Neutrophil (primary cell): ENCODE measurements at regions not wholly inside any gene's neighbourhood (a gene's known extent, or its start where the extent isn't known, plus 50 kb on each side); places are given as distances from the start of the nearest gene placed in this dataset.

Source experiments
- H3K27ac ChIP-seq: fragments of 200-600 bp; sonication (generic); 2 replicates; pipeline ENCODE4 v1.5.1; 2016; ENCODE audit warnings: mild to moderate bottlenecking, moderate library complexity
- H3K27me3 ChIP-seq: fragments of 200-600 bp; sonication (generic); 2 replicates; pipeline ENCODE4 v1.6.0; 2016; ENCODE audit warnings: mild to moderate bottlenecking
- H3K36me3 ChIP-seq: fragments of 200-600 bp; sonication (generic); 2 replicates; pipeline ENCODE4 v1.5.1; 2017
- H3K4me1 ChIP-seq, 2 experiments: fragments of 200-600 bp in 1 of 2; sonication (generic) in 1 of 2; 1 replicate in 1 of 2; 2 replicates in 1 of 2; pipeline versions ENCODE4 v1.5.1 to v1.6.1; 2013 to 2016; ENCODE audit warnings: low read depth in 1 of 2, low read length in 1 of 2, mild to moderate bottlenecking in 1 of 2, moderate library complexity in 1 of 2; ENCODE audit not compliant: control insufficient read depth in 1 of 2, insufficient read depth in 1 of 2
- H3K4me3 ChIP-seq, 2 experiments: fragments of 200-600 bp in 1 of 2; sonication (generic) in 1 of 2; 1 replicate in 1 of 2; 2 replicates in 1 of 2; pipeline ENCODE4 v1.5.1; 2013 to 2016; ENCODE audit warnings: low read depth in 1 of 2, low read length in 1 of 2, mild to moderate bottlenecking in 1 of 2, moderate library complexity in 1 of 2
- H3K9me3 ChIP-seq: fragments of 200-600 bp; sonication (generic); 2 replicates; pipeline ENCODE4 v1.5.1; 2016
- CTCF ChIP-seq: fragments of 200-600 bp; sonication (generic); IDR thresholded peaks from 2 replicates; pipeline ENCODE4 v1.5.1; 2016; ENCODE audit warnings: antibody characterized with exemption

- TF ChIP-seq CTCF = no peak
- Histone ChIP-seq H3K4me3 (no peak overlapping the region), H3K4me1 (no peaks in the 10 kb centered on the region), H3K36me3 (no peaks in the 10 kb centered on the region), H3K27me3 (peaks cover 52% of the 10 kb centered on the region), H3K9me3 (no peaks in the 10 kb centered on the region), H3K27ac (no peak overlapping the region)
These were observed 56.8 kb upstream of the ERRFI1 start for GRCh38 chr1:8082945-8083344.

- no peaks in the 10 kb centered on the region for H3K4me1 ChIP-seq
- H3K27ac ChIP-seq = no peak overlapping the region
- H3K36me3 ChIP-seq = no peaks in the 10 kb centered on the region
- H3K27me3 ChIP-seq = peaks cover 27% of the 10 kb centered on the region
- no peak overlapping the region for H3K4me3 ChIP-seq
- TF ChIP-seq CTCF = no peak
- no peaks in the 10 kb centered on the region for H3K9me3 ChIP-seq
These were observed 52.1 kb upstream of the ERRFI1 start for GRCh38 chr1:8078176-8078671.

GRCh38 chr1:8077602-8078001 is 51.5 kb upstream of the ERRFI1 start:
- no peak overlapping the region for H3K4me3 ChIP-seq
- no peaks in the 10 kb centered on the region for H3K36me3 ChIP-seq
- no peak for TF ChIP-seq CTCF
- no peaks in the 10 kb centered on the region for H3K9me3 ChIP-seq
- peaks cover 24% of the 10 kb centered on the region for H3K27me3 ChIP-seq
- no peaks in the 10 kb centered on the region for H3K4me1 ChIP-seq
- no peak overlapping the region for H3K27ac ChIP-seq

DNA sequence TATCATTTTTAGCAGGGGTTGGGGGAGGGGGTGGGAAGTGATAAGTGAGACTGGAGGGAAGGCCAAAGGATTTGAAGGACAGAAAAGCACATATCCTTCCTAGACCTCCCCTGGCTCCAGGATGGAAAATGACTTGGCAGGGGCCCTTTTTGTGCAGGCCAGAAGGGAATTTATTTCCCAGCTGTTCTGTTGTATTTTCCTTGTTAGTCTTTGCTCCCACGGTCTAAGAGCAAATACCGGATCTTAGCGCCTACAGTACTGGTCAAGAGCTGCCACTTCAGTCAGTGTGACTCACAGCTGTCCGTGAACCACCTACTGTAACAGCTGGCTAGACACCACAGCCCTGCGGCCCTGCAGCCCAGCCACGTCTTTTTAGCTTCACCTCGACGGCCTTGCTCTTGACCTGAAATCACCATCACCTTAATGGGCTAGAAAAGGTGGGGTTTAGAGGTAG is 51.0 kb upstream of the ERRFI1 start:
- H3K27me3 ChIP-seq = peaks cover 20% of the 10 kb centered on the region
- no peaks in the 10 kb centered on the region for H3K36me3 ChIP-seq
- no peak overlapping the region for H3K4me3 ChIP-seq
- no peaks in the 10 kb centered on the region for H3K4me1 ChIP-seq
- H3K27ac ChIP-seq = no peak overlapping the region
- H3K9me3 ChIP-seq = no peaks in the 10 kb centered on the region
- TF ChIP-seq CTCF = no peak

DNA sequence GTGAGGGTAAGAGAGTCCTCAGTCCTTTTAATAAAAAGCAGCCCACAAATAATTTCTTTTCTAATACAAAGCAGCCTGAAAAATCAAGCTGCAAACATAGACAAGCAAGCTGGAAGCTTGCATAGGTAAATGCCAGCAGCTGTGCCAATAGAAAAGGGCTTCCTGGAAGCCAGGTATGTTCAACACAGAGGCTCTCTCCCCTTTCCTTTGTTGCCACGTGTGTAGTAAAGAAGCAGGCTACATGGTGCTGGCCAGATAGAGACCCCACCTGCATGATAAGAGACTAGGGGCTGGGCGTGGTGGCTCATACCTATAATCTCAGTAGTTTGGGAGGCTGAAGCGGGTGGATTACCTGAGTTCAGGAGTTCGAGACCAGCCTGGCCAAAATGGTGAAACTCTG is 50.1 kb upstream of the ERRFI1 start:
- no peaks in the 10 kb centered on the region for H3K4me1 ChIP-seq
- H3K27ac ChIP-seq = no peak overlapping the region
- peaks cover 14% of the 10 kb centered on the region for H3K27me3 ChIP-seq
- H3K36me3 ChIP-seq = no peaks in the 10 kb centered on the region
- H3K4me3 ChIP-seq = no peak overlapping the region
- H3K9me3 ChIP-seq = no peaks in the 10 kb centered on the region
- TF ChIP-seq CTCF = no peak
